GM18508 (cell line): ENCODE measurements at regions not wholly inside any gene's neighbourhood (a gene's known extent, or its start where the extent isn't known, plus 50 kb on each side); places are given as distances from the start of the nearest gene placed in this dataset.
"Not testable (repeated sequence)": the region's sequence is repeated elsewhere in the genome, so short reads cannot be mapped to it uniquely, and the experiment has no call there.

Source experiments
- ATAC-seq: cut with Tn5 transposase; IDR thresholded peaks from one replicate; pipeline ENCODE4 v1.9.1; 2021; ENCODE audit warnings: moderate number of reproducible peaks; ENCODE audit not compliant: insufficient read depth, unreplicated experiment

- ATAC-seq: no peak
Observed at GRCh38 chr6:144390886-144391285, 105.8 kb downstream of the UTRN start.

GRCh38 chr6:144392536-144392935 lies 107.4 kb downstream of the UTRN start:
- ATAC-seq: no peak

GRCh38 chr6:144394210-144394609 lies 109.1 kb downstream of the UTRN start:
- no peak for ATAC-seq

GRCh38 chr6:144395014-144395413 lies 109.9 kb downstream of the UTRN start:
- ATAC-seq: no peak

GRCh38 chr6:144395826-144396225 lies 110.7 kb downstream of the UTRN start:
- ATAC-seq: no peak

GRCh38 chr6:144397141-144397540 lies 112.0 kb downstream of the UTRN start:
- ATAC-seq: no peak

GRCh38 chr6:144400321-144400720 lies 115.2 kb downstream of the UTRN start:
- ATAC-seq: no peak

- no peak for ATAC-seq
Observed at GRCh38 chr6:144401736-144402733, 116.9 kb downstream of the UTRN start.

- ATAC-seq: no peak
Observed at GRCh38 chr6:144402750-144403149, 117.6 kb downstream of the UTRN start.

- no peak for ATAC-seq
Observed at GRCh38 chr6:144405163-144405562, 120.0 kb downstream of the UTRN start.

GRCh38 chr6:144406796-144407195 lies 121.7 kb downstream of the UTRN start:
- no peak for ATAC-seq

GRCh38 chr6:144408161-144408560 lies 123.0 kb downstream of the UTRN start:
- ATAC-seq: no peak

GRCh38 chr6:144410059-144410458 lies 124.9 kb downstream of the UTRN start:
- no peak for ATAC-seq

GRCh38 chr6:144410574-144410973 lies 125.4 kb downstream of the UTRN start:
- not testable (repeated sequence) for ATAC-seq

GRCh38 chr6:144411531-144412165 lies 126.5 kb downstream of the UTRN start:
- ATAC-seq: no peak

- ATAC-seq: no peak
Observed at GRCh38 chr6:144413418-144413817, 128.3 kb downstream of the UTRN start.

- no peak for ATAC-seq
Observed at GRCh38 chr6:144415014-144415413, 129.9 kb downstream of the UTRN start.

- ATAC-seq: no peak
Observed at GRCh38 chr6:144415835-144416237, 130.7 kb downstream of the UTRN start.

- ATAC-seq: no peak
Observed at GRCh38 chr6:144416244-144416643, 131.1 kb downstream of the UTRN start.

GRCh38 chr6:144416773-144417172 lies 131.6 kb downstream of the UTRN start:
- ATAC-seq: no peak

- ATAC-seq: no peak
Observed at GRCh38 chr6:144417681-144418080, 132.5 kb downstream of the UTRN start.
